ENCODE measurements at regions not wholly inside any gene's neighbourhood (a gene's known extent, or its start where the extent isn't known, plus 50 kb on each side); places are given as distances from the start of the nearest gene placed in this dataset. TPM values are rescaled to one million over a fixed set of nuclear protein-coding genes. Genes with fewer than 3 reads are reported as not detected.

Small RNA genes in the stretch of these regions (small RNA-seq; reads per million reads assigned to genes)
- not detected for gene RN7SL422P

Data from omental fat pad (tissue), 1 donor.